CD14-positive monocyte (primary cell): ENCODE measurements at regions not wholly inside any gene's neighbourhood (a gene's known extent, or its start where the extent isn't known, plus 50 kb on each side); places are given as distances from the start of the nearest gene placed in this dataset.

Experiments used
- DNase-seq, 3 donors: peaks; one replicate each; pipeline ENCODE4 v3.0.0-alpha.2; 2011 to 2022
- H2AFZ ChIP-seq: 2 replicates; pipeline ENCODE4 v1.6.0; 2012; ENCODE audit warnings: mild to moderate bottlenecking, low read depth, low read length, inconsistent platforms; ENCODE audit not compliant: insufficient read depth, poor library complexity, severe bottlenecking
- H3K27ac ChIP-seq, 2 donors: 1 replicate in 1 of 2; 2 replicates in 1 of 2; pipeline ENCODE4 v1.5.1; 2012 to 2013; ENCODE audit warnings: low read length in 2 of 2, control low read depth in 1 of 2, inconsistent platforms in 1 of 2, low read depth in 1 of 2, mild to moderate bottlenecking in 1 of 2
- H3K27me3 ChIP-seq, 2 donors: one replicate each; pipeline versions ENCODE4 v1.6.0 to v1.6.1; 2011 to 2013; ENCODE audit warnings: low read length in 2 of 2; ENCODE audit not compliant: control insufficient read depth in 2 of 2, insufficient read depth in 2 of 2
- H3K36me3 ChIP-seq, 2 donors: replicated peaks in 1 of 2; 1 replicate in 1 of 2; 2 replicates in 1 of 2; pipeline versions ENCODE4 v1.5.1 to v1.6.1; 2012 to 2013; ENCODE audit warnings: low read length in 2 of 2, control low read depth in 1 of 2, inconsistent platforms in 1 of 2, mild to moderate bottlenecking in 1 of 2; ENCODE audit not compliant: insufficient read depth in 2 of 2, control insufficient read depth in 1 of 2
- H3K4me1 ChIP-seq, 2 donors: 1 replicate in 1 of 2; 2 replicates in 1 of 2; pipeline versions ENCODE4 v1.5.1 to v1.6.1; 2012 to 2013; ENCODE audit warnings: low read length in 2 of 2, control low read depth in 1 of 2, inconsistent platforms in 1 of 2, mild to moderate bottlenecking in 1 of 2, moderate library complexity in 1 of 2; ENCODE audit not compliant: insufficient read depth in 2 of 2, control insufficient read depth in 1 of 2
- H3K4me2 ChIP-seq: replicated peaks from 2 replicates; pipeline ENCODE3; 2012; ENCODE audit warnings: low read length, moderate library complexity, mild to moderate bottlenecking; ENCODE audit not compliant: poor library complexity, severe bottlenecking; ENCODE audit errors: extremely low read depth
- H3K4me3 ChIP-seq, 3 experiments: fragments of 200-600 bp in 1 of 3; sonication (generic) in 1 of 3; replicated peaks in 1 of 3; 1 replicate in 2 of 3; 2 replicates in 1 of 3; pipeline ENCODE4 v1.5.1; 2011 to 2013; ENCODE audit warnings: low read length in 3 of 3, mild to moderate bottlenecking in 3 of 3, control low read depth in 2 of 3, low read depth in 2 of 3, inconsistent platforms in 1 of 3, moderate library complexity in 1 of 3
- H3K79me2 ChIP-seq: 2 replicates; pipeline ENCODE4 v1.6.0; 2012; ENCODE audit warnings: mild to moderate bottlenecking, control low read depth, inconsistent platforms, low read length, moderate library complexity; ENCODE audit not compliant: insufficient read depth
- H3K9ac ChIP-seq: 2 replicates; pipeline ENCODE4 v1.6.0; 2017; ENCODE audit warnings: low read length, mild to moderate bottlenecking; ENCODE audit not compliant: insufficient read depth, poor library complexity, severe bottlenecking
- H3K9me3 ChIP-seq, 2 donors: replicated peaks in 1 of 2; 1 replicate in 1 of 2; 2 replicates in 1 of 2; pipeline versions ENCODE4 v1.5.1 to v1.6.1; 2012 to 2013; ENCODE audit warnings: low read length in 2 of 2, control low read depth in 1 of 2; ENCODE audit not compliant: control insufficient read depth in 1 of 2, insufficient read depth in 1 of 2
- H4K20me1 ChIP-seq: 2 replicates; pipeline ENCODE4 v1.6.0; 2012; ENCODE audit warnings: mild to moderate bottlenecking, low read length, control low read depth, moderate library complexity; ENCODE audit not compliant: insufficient read depth
- H3K27ac Mint-ChIP-seq, 7 donors: one replicate each; pipeline ENCODE4 v1.8.0; 2020; ENCODE audit warnings: mild to moderate bottlenecking in 7 of 7, mixed read lengths in 7 of 7, moderate library complexity in 6 of 7, inconsistent platforms in 2 of 7
- H3K27me3 Mint-ChIP-seq, 3 donors: one replicate each; pipeline ENCODE4 v1.8.0; 2021 to 2022; ENCODE audit warnings: low read depth in 3 of 3, mild to moderate bottlenecking in 3 of 3, mixed read lengths in 3 of 3, moderate library complexity in 3 of 3, inconsistent platforms in 1 of 3
- H3K36me3 Mint-ChIP-seq, 2 donors: one replicate each; pipeline ENCODE4 v1.8.0; 2020; ENCODE audit warnings: mixed read lengths in 2 of 2, inconsistent platforms in 1 of 2, mild to moderate bottlenecking in 1 of 2
- H3K4me1 Mint-ChIP-seq: one replicate; pipeline ENCODE4 v1.8.0; 2020; ENCODE audit warnings: mild to moderate bottlenecking, mixed read lengths
- H3K4me3 Mint-ChIP-seq, 2 donors: one replicate each; pipeline ENCODE4 v1.8.0; 2020; ENCODE audit warnings: mild to moderate bottlenecking in 2 of 2, mixed read lengths in 2 of 2, moderate library complexity in 1 of 2
- H3K9me3 Mint-ChIP-seq, 7 donors: one replicate each; pipeline ENCODE4 v1.8.0; 2020 to 2022; ENCODE audit warnings: mixed read lengths in 7 of 7, mild to moderate bottlenecking in 6 of 7, moderate library complexity in 6 of 7, inconsistent platforms in 2 of 7
- WGBS: methylation state at CpG from one replicate; pipeline ENCODE4 v1.1.5; 2013; ENCODE audit warnings: missing lambda C conversion rate; ENCODE audit not compliant: insufficient coverage; 5-methylcytosine and 5-hydroxymethylcytosine counted together
- intact Hi-C, 2 donors: fragments of 100-400 bp; cut with micrococcal nuclease; formaldehyde crosslinking; loops; one replicate each; pipeline versions ENCODE4 v1.15.0 to v1.15.1; 2023
- TF ChIP-seq, protein P1 (sequence below): fragments of 200-600 bp; IDR thresholded peaks from one replicate; pipeline ENCODE4 v1.8.0; 2022; ENCODE audit warnings: antibody characterized with exemption, mild to moderate bottlenecking

- no peaks in the 10 kb centered on the region for H3K27me3 ChIP-seq
- WGBS: no CpG with 5 or more reads among the region's 1 CpG
- no peaks in the 10 kb centered on the region for H3K9me3 ChIP-seq
- H3K4me1 ChIP-seq: no peaks in the 10 kb centered on the region
- peaks cover 0 to 2% (median 2%) of the 10 kb centered on the region in 3 donors for H3K27me3 Mint-ChIP-seq
- no peaks in the 10 kb centered on the region for H3K4me1 Mint-ChIP-seq
- TF ChIP-seq, protein P1, sequence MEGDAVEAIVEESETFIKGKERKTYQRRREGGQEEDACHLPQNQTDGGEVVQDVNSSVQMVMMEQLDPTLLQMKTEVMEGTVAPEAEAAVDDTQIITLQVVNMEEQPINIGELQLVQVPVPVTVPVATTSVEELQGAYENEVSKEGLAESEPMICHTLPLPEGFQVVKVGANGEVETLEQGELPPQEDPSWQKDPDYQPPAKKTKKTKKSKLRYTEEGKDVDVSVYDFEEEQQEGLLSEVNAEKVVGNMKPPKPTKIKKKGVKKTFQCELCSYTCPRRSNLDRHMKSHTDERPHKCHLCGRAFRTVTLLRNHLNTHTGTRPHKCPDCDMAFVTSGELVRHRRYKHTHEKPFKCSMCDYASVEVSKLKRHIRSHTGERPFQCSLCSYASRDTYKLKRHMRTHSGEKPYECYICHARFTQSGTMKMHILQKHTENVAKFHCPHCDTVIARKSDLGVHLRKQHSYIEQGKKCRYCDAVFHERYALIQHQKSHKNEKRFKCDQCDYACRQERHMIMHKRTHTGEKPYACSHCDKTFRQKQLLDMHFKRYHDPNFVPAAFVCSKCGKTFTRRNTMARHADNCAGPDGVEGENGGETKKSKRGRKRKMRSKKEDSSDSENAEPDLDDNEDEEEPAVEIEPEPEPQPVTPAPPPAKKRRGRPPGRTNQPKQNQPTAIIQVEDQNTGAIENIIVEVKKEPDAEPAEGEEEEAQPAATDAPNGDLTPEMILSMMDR: no peak
- H3K4me3 ChIP-seq: no peak overlapping the region
- H3K27ac ChIP-seq: no peak overlapping the region
- H4K20me1 ChIP-seq: no peaks in the 10 kb centered on the region
- no peak for DNase-seq
- H3K36me3 ChIP-seq: no peaks in the 10 kb centered on the region
- H3K9me3 Mint-ChIP-seq: peaks cover 0 to 2% (median 1%) of the 10 kb centered on the region in 7 donors
- H2AFZ ChIP-seq: no peak overlapping the region
- no peaks in the 10 kb centered on the region for H3K79me2 ChIP-seq
- H3K4me2 ChIP-seq: no peak overlapping the region
- no peak overlapping the region for H3K9ac ChIP-seq
- intact Hi-C loops: no loop called here
- H3K27ac Mint-ChIP-seq: no peak overlapping the region
- no peak overlapping the region for H3K4me3 Mint-ChIP-seq
- H3K36me3 Mint-ChIP-seq: no peaks in the 10 kb centered on the region
Measured at GRCh38 chr18:40296717-40297413, 1658.2 kb upstream of the PIK3C3 start.

- no peaks in the 10 kb centered on the region for H3K4me1 Mint-ChIP-seq
- no peaks in the 10 kb centered on the region for H3K36me3 ChIP-seq
- no CpG with 5 or more reads among the region's 3 CpGs for WGBS
- H3K27ac Mint-ChIP-seq: no peak overlapping the region
- TF ChIP-seq, protein P1: no peak
- H3K4me3 ChIP-seq: no peak overlapping the region
- H3K27ac ChIP-seq: no peak overlapping the region
- no peaks in the 10 kb centered on the region for H4K20me1 ChIP-seq
- intact Hi-C loops: no loop called here
- H2AFZ ChIP-seq: no peak overlapping the region
- H3K4me2 ChIP-seq: no peak overlapping the region
- H3K9me3 Mint-ChIP-seq: no peaks in the 10 kb centered on the region
- H3K27me3 Mint-ChIP-seq: peaks cover 0 to 2% (median 1%) of the 10 kb centered on the region in 3 donors
- H3K36me3 Mint-ChIP-seq: no peaks in the 10 kb centered on the region
- no peak overlapping the region for H3K4me3 Mint-ChIP-seq
- no peaks in the 10 kb centered on the region for H3K79me2 ChIP-seq
- DNase-seq: no peak
- H3K9ac ChIP-seq: no peak overlapping the region
- no peaks in the 10 kb centered on the region for H3K27me3 ChIP-seq
- H3K9me3 ChIP-seq: no peaks in the 10 kb centered on the region
- H3K4me1 ChIP-seq: no peaks in the 10 kb centered on the region
Measured at GRCh38 chr18:40292985-40293710, 1661.9 kb upstream of the PIK3C3 start.
